ENCODE measurements at regions not wholly inside any gene's neighbourhood (a gene's known extent, or its start where the extent isn't known, plus 50 kb on each side); places are given as distances from the start of the nearest gene placed in this dataset.
"Not testable (repeated sequence)": the region's sequence is repeated elsewhere in the genome, so short reads cannot be mapped to it uniquely, and the experiment has no call there.

GRCh38 chrY:18912846-18913245 is 139.3 kb upstream of the HSFY2 start:
- no peak for DNase-seq (ENCODE audit: low read depth)

- DNase-seq (ENCODE audit: low read depth): no peak
These were observed 136.3 kb upstream of the HSFY2 start for GRCh38 chrY:18909846-18910245.

GRCh38 chrY:18906198-18906597 is 132.7 kb upstream of the HSFY2 start:
- not testable (repeated sequence) for DNase-seq (ENCODE audit: low read depth)

- no peak for DNase-seq (ENCODE audit: low read depth)
These were observed 130.8 kb upstream of the HSFY2 start for GRCh38 chrY:18904296-18904695.

GRCh38 chrY:18891994-18892393 is 118.5 kb upstream of the HSFY2 start:
- DNase-seq (ENCODE audit: low read depth): no peak

- no peak for DNase-seq (ENCODE audit: low read depth)
These were observed 116.0 kb upstream of the HSFY2 start for GRCh38 chrY:18889548-18889947.

GRCh38 chrY:18884748-18885147 is 111.2 kb upstream of the HSFY2 start:
- no peak for DNase-seq (ENCODE audit: low read depth)

- DNase-seq (ENCODE audit: low read depth): not testable (repeated sequence)
These were observed 95.6 kb upstream of the HSFY2 start for GRCh38 chrY:18869145-18869544.

GRCh38 chrY:18866887-18867551 is 93.5 kb upstream of the HSFY2 start:
- DNase-seq (ENCODE audit: low read depth): not testable (repeated sequence)

GRCh38 chrY:18860856-18861255 is 87.3 kb upstream of the HSFY2 start:
- DNase-seq (ENCODE audit: low read depth): not testable (repeated sequence)

GRCh38 chrY:18858484-18859191 is 85.1 kb upstream of the HSFY2 start:
- not testable (repeated sequence) for DNase-seq (ENCODE audit: low read depth)

GRCh38 chrY:18855184-18855583 is 81.6 kb upstream of the HSFY2 start:
- DNase-seq (ENCODE audit: low read depth): not testable (repeated sequence)

GRCh38 chrY:18853323-18853722 is 79.8 kb upstream of the HSFY2 start:
- DNase-seq (ENCODE audit: low read depth): not testable (repeated sequence)

GRCh38 chrY:18836643-18837042 is 63.1 kb upstream of the HSFY2 start:
- not testable (repeated sequence) for DNase-seq (ENCODE audit: low read depth)
